ENCODE measurements at regions not wholly inside any gene's neighbourhood (a gene's known extent, or its start where the extent isn't known, plus 50 kb on each side); places are given as distances from the start of the nearest gene placed in this dataset.

GRCh38 chr7:427506-428103 is 92.0 kb downstream of the PDGFA start:
- no peaks in the 10 kb centered on the region for H3K27me3 ChIP-seq

GRCh38 chr7:428387-428786 is 91.3 kb downstream of the PDGFA start:
- DNase-seq: no peak
- no peak for TF ChIP-seq CTCF (IDR thresholded peaks at IDR 0.05; ENCODE audit: low read depth, low read length)
- Histone ChIP-seq H3K27me3 (no peaks in the 10 kb centered on the region), H3K4me1 (no peaks in the 10 kb centered on the region), H3K9me3 (peaks cover 4% of the 10 kb centered on the region; the same call in 1 of the 2 replicates), H3K36me3 (no peaks in the 10 kb centered on the region), H3K4me3 (ENCODE audit: low read depth, low read length) (no peak overlapping the region)

More at GRCh38 chr7:427506-428103, 92.0 kb downstream of the PDGFA start:
- H3K36me3 ChIP-seq: no peaks in the 10 kb centered on the region
- no peak for TF ChIP-seq CTCF (IDR thresholded peaks at IDR 0.05; ENCODE audit: low read depth, low read length)
- DNase-seq: no peak
- H3K4me3 ChIP-seq (ENCODE audit: low read depth, low read length): no peak overlapping the region
- H3K4me1 ChIP-seq: no peaks in the 10 kb centered on the region
- H3K9me3 ChIP-seq: peaks cover 4% of the 10 kb centered on the region; the same call in 1 of the 2 replicates

- TF ChIP-seq CTCF (IDR thresholded peaks at IDR 0.05; ENCODE audit: low read depth, low read length): no peak
- H3K9me3 ChIP-seq: peaks cover 4% of the 10 kb centered on the region; the same call in 1 of the 2 replicates
Observed at GRCh38 chr7:428927-429827, 90.5 kb downstream of the PDGFA start.

GRCh38 chr7:429828-430180 is 89.8 kb downstream of the PDGFA start:
- H3K4me1 ChIP-seq: no peaks in the 10 kb centered on the region
- no peaks in the 10 kb centered on the region for H3K36me3 ChIP-seq
- H3K4me3 ChIP-seq (ENCODE audit: low read depth, low read length): no peak overlapping the region
- no peak for DNase-seq
- H3K27me3 ChIP-seq: no peaks in the 10 kb centered on the region
- H3K9me3 ChIP-seq: peaks cover 4% of the 10 kb centered on the region; the same call in 1 of the 2 replicates
- TF ChIP-seq CTCF (IDR thresholded peaks at IDR 0.05; ENCODE audit: low read depth, low read length): no peak

More at GRCh38 chr7:428927-429827, 90.5 kb downstream of the PDGFA start:
- no peak for DNase-seq
- no peaks in the 10 kb centered on the region for H3K36me3 ChIP-seq
- no peaks in the 10 kb centered on the region for H3K4me1 ChIP-seq
- no peaks in the 10 kb centered on the region for H3K27me3 ChIP-seq
- H3K4me3 ChIP-seq (ENCODE audit: low read depth, low read length): no peak overlapping the region

GRCh38 chr7:431041-431440 is 88.6 kb downstream of the PDGFA start:
- Histone ChIP-seq H3K36me3 (no peaks in the 10 kb centered on the region), H3K4me1 (no peaks in the 10 kb centered on the region), H3K27me3 (no peaks in the 10 kb centered on the region), H3K4me3 (ENCODE audit: low read depth, low read length) (no peak overlapping the region), H3K9me3 (peaks cover 4% of the 10 kb centered on the region; the same call in 1 of the 2 replicates)
- no peak for TF ChIP-seq CTCF (IDR thresholded peaks at IDR 0.05; ENCODE audit: low read depth, low read length)
- DNase-seq: no peak

All from BE2C (cell line).